GM21717 (cell line): ENCODE measurements at regions not wholly inside any gene's neighbourhood (a gene's known extent, or its start where the extent isn't known, plus 50 kb on each side); places are given as distances from the start of the nearest gene placed in this dataset.
"Not testable (repeated sequence)": the region's sequence is repeated elsewhere in the genome, so short reads cannot be mapped to it uniquely, and the experiment has no call there.

Source experiments
- ATAC-seq: cut with Tn5 transposase; IDR thresholded peaks from one replicate; pipeline ENCODE4 v1.9.1; 2021; ENCODE audit warnings: mild to moderate bottlenecking, moderate library complexity; ENCODE audit not compliant: unreplicated experiment

DNA sequence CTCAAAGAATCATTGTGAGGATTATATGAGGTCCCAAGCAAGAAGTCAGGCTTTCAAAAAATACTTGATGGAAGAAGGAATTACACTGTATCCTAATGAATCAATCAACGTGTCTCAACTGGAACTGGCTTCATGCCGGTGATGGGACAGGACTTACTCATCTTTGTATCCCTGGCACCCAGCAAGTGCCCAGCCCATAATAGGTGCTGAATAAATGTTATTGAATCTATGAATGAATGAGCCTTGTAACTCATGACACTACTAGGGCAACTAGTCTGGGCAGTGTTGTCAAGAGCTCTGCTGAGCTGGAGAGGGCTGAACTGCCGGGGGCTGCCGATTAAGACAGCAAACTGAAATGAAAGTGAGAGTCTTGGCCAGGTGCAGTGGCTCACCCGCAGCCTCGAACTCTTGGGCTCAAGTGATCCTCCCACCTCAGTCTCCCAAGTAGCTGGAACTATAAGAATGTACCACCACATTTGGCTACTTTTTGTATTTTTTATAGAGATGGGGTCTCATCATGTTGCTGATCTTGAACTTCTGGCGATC, 87.2 kb upstream of the KIF5B start:
- ATAC-seq = no peak

DNA sequence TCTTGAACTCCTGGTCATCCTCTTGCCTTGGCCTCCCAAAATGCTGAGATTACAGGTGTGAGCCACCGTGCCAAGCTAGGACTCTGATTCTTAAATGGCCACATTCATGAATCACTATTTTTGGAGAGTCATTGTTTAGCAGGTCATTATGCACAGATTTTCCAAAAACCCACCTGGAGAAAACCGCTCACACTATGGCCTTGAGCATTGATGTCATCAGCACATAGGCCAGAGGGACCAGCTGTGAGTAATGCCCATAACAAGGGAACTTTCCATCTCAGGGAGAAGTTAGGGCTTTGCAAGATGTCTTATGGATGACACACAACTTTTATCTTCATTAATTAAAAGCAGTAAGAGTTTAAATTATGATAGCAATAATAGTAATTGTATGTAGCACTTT, 86.4 kb upstream of the KIF5B start:
- ATAC-seq = no peak

DNA sequence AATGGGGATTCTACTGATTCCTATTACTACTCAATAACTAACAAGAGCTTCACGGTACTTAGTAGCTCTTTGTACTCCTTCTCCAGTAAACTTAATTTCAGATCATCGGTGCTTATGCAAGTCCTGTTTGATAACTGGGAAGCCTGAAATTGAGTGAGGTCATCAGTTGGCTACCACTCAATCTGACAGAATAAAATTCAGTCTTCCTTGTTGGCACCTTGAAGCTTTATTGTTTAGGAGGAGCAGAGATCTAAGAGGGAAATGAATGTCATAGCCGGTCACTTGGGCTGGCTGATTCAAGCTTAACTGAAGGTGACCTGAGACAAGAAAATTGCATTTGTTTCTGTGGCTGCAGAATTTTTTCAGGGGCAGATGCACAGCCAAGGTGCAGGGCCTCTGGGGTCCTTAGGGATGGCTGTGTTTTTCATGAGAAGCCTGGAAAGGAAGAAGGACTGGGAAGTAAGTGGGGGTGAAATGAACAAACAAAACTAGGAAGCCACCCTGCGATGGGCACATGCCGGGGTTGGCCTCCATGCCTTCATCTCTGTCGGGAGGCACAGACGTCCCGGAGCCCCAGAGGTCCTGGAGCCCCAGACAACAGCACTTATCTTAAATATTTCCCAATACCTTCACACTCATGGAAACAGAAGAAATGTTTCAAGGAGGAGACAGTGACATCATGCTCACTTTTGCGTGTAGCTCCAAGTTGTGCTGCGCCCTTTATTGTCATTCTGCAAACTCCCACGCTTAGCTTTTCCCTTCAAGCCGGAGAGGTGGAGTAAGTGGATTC, 85.0 kb upstream of the KIF5B start:
- no peak for ATAC-seq

DNA sequence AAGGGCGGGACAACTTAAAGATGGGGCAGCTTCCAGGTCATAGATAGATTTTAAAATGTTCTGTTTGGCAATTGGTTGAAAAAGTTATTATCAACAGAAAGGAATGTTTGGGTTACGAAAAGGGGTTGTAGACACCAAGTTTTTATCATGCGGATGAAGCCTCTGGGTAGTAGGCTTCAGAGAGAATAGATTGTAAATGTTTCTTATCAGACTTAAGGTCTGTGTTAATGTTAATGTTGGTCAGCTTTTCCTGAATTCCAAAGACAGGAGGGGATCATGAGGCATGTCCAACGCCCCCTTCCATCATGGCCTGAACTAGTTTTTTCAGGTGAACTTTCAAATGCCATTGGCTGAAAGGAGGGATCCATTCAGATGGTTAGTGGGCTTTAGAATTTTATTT, 84.2 kb upstream of the KIF5B start:
- no peak for ATAC-seq

DNA sequence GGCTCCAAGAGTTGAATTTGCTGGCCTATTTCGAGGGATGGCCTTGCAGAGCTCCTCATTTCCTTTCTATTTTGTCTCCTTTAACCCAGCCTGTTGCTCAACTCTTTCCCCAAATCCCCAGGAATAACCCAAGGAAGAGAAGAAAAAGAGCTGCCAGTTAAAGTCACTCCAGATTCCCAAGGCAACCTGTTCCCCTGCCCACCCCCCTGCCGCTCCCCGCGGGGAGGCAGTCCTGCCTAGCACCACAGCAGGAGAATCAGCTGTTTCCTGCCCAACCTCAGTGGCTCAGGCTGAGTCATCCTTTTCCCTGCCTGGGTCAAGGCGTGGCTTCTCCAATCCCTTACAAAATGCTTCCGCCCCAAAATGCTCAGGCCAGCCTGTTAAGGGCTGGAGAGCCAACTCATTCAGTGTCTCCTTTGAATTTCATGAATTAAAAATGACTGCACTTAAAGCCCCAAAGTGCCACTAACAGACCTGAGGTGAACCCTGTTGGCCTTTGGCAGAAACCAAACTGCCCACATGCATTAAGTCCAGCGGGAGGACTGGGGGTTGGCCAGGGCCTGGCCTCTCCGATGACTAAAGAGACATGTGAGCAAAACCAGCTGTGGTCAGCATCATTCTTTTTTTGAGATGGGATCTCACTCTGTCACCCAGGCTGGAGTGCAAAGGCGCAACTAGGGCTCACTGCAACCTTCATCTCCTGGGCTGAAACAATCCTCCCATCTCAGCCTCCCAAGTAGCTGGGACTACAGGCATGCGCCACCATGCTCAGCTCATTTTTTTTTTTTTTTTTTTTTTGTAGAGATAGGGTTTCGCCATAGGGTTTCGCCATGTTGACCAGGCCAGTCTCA, 83.2 kb upstream of the KIF5B start:
- ATAC-seq = no peak

DNA sequence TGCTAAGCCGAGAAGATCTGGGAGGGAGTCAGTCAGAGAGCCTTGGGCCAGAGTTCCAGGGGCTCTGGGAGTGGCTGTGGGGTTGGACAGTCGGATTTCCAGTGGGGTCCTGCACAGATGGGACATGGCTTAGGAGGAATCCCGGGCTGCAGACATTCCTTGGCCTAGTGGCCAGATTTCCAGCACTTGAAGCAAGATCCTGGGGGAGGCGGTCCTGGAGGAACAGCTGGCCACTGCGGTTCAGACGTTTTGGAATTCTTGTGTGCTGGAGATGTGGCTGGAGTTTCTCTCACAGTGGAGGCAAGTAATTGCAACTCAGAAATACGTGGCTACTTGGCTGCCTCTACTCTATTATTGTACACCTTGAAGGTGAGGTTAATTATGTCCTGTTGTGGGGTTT, 80.7 kb upstream of the KIF5B start:
- ATAC-seq = not testable (repeated sequence)

DNA sequence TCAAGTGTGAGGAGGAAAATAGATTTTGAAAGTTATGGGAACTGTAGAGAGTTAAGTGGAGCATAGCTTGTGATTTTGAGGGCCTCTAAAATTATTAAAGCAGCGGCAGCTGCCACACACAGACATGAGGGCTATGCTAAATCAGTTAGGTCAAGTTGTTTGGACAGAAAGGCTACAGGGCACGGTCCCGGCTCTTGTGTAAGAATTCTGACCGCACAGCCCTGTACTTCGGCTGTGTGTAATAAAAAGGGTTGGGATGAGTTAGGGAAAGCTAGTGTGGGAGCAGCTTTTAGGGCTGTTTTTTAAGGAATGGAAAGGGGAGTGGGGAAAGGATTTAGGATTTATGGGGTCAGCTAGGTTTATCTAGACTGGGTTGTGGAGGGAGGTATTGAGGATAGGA, 79.6 kb upstream of the KIF5B start:
- not testable (repeated sequence) for ATAC-seq

DNA sequence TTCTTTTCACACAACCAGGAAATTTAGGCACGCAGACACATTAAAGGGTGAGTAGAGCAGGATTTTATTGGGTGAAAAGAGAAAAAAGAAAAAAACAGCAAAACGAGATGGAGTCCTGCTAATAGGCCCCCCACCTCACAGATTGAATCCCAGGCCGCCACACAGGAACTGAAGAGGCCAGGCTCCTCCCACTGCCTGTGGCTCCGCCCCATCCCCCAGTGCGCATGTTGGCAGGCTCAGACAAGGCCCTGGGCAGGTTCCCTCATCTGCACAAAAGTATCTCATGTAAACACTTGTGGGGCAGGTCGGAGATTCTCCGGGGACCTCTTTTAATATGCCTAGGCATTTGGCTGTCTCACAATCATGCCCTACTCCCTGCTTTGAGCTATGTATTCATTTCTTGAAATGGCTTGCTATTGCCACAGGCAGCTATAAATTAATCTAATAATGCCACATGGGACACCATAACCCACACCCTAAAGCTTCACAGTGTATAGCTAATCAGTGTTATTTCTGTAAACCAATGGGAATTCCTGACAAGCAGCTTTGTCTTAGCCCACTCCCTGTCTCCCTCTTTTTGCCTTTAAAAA, 76.2 kb upstream of the KIF5B start:
- no peak for ATAC-seq

DNA sequence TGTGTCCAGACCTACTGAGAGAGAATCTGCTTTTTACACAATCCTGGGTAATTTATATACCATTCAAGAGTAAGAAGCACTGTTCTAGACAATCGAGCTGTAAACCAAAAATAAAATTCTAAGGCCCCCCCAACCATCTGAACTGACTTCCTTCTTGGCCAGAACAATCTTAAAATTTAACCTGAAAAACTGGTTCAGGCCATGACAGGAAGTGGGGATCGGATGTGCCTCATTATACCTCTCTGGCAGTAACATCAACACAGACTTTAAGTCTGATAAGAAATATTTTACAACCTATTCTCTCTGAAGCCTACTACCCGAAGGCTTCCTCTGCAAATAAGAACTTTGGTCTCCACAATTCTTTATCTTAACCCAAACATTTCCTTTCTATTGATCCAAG, 75.2 kb upstream of the KIF5B start:
- ATAC-seq = no peak

DNA sequence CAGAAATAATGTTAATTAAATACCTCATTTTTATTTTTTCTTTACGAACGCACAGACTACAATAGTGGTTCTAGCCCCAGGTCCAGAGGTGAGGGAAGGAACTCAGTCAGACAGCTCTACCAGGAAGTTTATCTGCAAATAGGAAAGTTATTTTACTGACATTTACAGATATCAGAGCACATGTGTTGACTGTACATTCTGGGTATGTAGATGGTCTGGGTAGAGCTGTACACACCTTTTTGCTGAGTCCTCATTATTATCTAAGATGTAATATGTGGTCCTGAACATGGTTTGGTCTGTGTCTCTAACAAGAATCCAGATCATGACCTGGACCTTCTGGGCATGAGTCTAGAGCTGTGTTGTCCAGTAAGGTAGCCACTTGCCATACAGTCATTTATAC, 74.6 kb upstream of the KIF5B start:
- no peak for ATAC-seq

DNA sequence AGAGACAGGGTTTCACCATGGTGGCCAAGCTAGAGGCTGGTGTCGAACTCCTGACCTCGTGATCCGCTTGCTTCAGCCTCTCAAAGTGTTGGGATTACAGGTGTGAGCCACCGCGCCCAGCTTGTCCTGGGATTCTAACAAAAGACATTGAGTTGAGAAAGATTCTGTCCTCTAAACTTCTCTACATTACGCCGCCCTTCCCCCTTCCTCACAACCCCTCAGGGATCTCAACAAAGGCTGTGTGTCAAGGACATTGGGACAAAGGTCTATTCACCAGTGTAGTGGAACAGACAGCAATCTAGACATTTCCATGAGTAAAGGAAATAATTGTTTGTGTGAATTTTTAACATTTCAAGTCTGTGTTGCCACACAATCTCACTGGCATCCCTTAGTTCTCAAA, 68.8 kb upstream of the KIF5B start:
- ATAC-seq = no peak

DNA sequence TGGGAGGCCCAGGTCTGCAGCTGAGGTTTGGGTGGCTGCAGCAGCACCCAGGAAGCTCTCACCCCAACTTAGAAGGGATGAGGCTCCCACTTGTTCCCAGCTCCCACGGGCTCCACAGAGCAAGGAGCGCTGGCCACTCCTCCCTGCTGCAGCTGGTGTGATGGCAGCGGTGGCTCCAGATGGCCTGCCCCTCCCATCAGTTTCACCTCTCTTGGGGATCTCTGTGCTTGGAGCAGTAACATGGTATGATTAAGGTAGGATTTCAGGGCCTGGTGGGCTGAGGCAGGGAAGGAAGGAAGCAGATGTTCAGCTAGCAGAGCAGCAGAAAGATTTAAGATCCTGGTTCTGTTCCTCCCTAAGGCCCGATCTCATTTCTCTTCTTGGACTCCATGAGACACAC, 66.8 kb upstream of the KIF5B start:
- no peak for ATAC-seq

DNA sequence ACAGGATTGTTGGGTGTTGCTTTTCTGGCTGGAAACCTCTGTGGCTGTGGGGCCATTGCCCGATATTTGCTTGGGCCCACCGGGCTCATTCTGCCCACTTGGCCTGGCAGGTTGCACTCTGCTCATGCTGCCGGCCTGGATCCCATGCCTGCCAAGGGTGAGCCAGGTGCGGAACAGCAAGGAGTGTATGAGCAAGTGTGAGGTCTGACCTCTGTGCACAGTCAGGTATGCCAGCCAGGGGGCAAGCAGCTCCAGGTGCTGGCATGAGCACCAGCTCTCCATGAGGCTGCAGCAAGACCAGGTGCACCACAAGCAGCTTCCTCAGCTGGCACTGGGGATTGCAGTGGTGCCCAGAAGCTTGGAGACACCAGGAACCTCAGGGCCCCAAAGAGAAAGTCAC, 65.4 kb upstream of the KIF5B start:
- no peak for ATAC-seq

DNA sequence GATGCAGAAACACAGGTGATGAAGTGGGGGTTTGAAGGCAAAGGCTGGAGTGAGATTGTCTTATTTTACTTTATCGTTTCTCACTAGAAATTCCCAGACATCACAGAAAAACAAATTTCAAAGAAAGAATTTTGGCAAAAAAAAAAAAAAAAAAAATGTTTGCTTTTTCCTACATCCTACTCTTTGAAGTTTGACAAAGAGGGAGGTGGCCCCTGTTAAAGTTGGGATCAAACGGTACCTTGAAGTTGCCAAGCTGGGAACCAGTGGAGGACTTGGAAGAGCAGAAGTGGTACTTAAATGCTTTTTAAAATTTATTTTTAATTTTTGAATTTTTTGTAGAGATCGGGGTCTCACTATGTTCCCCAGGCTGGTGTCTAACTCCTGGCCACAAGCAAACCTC, 63.9 kb upstream of the KIF5B start:
- ATAC-seq = no peak

DNA sequence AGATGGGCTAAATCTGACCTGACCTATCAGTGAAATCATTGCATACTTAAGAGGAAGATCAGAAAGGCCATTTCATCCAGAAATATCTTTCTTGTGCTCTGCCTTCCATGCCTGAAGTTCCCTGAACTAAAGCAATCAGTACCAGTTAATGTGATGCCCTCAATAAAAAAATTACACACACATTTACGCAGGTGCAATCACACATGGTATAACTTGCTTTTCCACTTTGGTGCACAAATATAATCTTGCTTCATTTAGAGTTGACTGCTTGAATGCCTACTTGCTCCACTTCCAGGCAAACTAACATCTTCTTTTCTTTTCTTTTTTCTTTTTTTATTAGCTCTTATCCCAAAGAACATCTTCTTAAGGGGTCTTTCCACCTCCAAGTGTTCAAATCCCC, 58.3 kb upstream of the KIF5B start:
- ATAC-seq = no peak

DNA sequence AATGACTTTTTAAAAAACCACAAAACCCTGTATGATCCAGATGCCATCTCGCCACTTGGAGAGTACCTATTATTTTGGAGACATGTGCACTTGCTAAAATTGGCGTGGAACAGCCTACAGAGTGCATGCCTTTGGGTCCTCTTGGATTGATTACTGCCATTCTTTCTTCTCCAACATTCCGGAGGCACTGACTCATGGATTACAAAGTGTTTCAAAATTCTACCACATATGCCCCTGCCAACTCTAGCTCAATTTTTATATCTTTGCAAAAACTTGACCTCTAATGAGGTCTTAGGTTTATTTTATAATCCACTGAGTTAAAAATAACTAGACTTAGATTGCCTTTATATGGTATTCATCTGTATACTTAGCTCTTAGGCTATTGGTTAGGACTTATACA, 55.8 kb upstream of the KIF5B start:
- ATAC-seq = no peak

DNA sequence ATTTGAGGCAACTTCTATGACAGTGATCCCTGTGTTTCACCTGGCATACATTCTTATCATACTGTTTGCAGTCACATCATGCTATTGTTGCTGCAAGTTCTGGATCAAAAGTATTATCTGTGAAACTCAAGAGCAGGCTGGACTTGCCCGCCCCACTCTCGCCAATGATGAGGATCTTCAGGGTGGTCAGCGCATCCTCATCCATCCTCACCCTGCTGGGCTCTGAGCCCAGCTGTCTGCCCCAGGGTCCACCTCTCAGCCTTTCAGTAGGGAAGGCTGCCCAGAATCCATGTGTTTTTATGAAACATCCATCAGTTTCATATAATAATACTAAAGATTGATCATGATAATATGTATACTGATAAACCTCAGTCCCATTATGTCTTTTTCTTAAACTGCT, 55.4 kb upstream of the KIF5B start:
- no peak for ATAC-seq

DNA sequence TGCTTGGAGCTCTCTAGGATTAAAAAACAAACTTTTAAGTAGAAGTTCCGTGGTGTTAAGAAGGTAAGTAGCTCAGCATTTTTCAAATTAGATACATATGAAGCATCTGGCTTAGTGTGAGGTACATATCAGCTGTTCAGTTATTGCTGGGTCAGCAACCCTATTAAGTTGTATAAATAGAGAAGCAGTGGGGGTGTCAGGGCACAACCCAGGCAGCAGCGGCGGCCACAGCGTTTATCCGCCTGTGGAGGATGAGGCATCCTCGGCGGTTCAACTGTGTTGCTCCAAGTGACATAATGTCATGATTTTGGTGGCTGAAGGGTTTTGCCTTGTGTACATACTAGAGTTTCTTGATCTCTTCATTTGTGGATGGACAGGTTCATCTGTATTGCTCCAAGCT, 54.6 kb upstream of the KIF5B start:
- no peak for ATAC-seq

DNA sequence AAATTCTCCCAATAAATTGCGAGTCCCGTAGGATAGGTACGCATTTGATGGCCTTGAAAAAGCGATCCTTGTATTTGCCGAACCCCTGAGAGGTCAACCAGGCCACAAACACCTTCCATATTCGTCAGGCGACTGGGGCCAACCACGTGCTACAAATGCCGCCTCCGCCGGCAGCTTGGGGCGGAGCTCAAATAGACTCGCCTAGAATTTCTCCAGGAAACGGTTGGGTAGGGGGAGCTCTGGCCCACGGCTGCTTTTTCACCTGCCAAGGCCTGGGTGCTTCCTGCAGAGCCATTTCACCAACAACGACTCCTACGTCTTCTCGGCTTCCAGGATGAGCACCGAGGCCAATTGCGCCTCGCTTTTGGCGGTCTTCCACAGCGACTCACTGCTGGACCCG, 53.4 kb upstream of the KIF5B start:
- ATAC-seq = no peak
